ENCODE measurements at regions not wholly inside any gene's neighbourhood (a gene's known extent, or its start where the extent isn't known, plus 50 kb on each side); places are given as distances from the start of the nearest gene placed in this dataset.

DNA sequence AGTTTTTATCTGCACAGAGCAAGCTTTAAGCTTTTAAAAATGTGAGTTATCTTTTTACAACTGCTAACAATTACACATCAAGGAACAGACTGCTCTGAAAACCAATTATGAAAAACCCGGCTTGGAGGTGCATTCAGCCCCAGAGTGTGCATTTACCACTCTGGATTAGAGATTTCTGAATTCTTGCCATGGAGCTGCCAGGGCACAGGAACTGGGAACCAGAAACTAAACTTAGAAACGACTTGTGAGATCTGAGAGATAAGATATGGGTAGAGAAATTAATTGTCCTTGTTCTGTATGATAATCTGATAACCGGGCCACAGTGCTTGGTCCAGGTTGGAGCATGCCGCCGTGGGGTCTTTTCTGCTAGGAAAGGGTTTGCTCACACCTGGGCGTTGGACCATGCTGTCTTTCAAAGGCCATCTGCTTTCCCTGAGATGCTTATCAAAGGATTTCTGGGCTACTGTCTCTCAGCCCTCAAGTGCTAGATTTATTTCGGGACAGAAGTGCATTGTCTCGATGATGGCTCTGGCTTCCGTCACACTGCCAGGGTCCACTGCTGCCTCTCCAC, 210.0 kb downstream of the MAF start:
- peaks cover 3% of the 10 kb centered on the region for H3K27me3 Mint-ChIP-seq (ENCODE audit: unreplicated experiment)
- no peak for DNase-seq
- H3K9me3 Mint-ChIP-seq (ENCODE audit: unreplicated experiment) = peaks cover 2% of the 10 kb centered on the region
- no peaks in the 10 kb centered on the region for H3K4me1 Mint-ChIP-seq (ENCODE audit: low read depth, unreplicated experiment)
- H3K36me3 Mint-ChIP-seq (ENCODE audit: unreplicated experiment) = no peaks in the 10 kb centered on the region
- H3K4me3 Mint-ChIP-seq (ENCODE audit: unreplicated experiment) = no peak overlapping the region
- H3K27ac Mint-ChIP-seq (ENCODE audit: unreplicated experiment) = no peak overlapping the region
- TF ChIP-seq, protein P1, sequence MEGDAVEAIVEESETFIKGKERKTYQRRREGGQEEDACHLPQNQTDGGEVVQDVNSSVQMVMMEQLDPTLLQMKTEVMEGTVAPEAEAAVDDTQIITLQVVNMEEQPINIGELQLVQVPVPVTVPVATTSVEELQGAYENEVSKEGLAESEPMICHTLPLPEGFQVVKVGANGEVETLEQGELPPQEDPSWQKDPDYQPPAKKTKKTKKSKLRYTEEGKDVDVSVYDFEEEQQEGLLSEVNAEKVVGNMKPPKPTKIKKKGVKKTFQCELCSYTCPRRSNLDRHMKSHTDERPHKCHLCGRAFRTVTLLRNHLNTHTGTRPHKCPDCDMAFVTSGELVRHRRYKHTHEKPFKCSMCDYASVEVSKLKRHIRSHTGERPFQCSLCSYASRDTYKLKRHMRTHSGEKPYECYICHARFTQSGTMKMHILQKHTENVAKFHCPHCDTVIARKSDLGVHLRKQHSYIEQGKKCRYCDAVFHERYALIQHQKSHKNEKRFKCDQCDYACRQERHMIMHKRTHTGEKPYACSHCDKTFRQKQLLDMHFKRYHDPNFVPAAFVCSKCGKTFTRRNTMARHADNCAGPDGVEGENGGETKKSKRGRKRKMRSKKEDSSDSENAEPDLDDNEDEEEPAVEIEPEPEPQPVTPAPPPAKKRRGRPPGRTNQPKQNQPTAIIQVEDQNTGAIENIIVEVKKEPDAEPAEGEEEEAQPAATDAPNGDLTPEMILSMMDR (IDR thresholded peaks at IDR 0.05; ENCODE audit: partially characterized antibody, unreplicated experiment) = no peak

DNA sequence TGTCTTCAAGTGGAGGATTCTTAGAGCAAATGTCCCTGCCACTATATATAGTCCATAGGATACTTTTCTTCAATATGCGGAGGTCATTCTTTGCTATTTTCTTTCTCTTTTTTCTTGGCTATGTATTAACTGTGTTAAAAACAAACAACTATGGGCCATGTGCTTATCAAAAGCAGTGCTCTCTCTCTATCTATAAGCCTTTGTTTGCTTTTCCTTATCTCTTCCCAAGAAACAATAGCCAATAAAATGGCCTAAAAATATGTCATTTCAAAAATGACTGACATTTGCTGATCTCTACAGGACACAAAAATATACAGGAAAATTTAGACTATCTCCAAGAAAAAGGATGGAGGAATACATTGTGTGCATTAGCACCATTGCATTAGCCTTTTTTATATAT, 212.1 kb downstream of the MAF start:
- Mint-ChIP-seq H3K4me3 (ENCODE audit: unreplicated experiment) (no peak overlapping the region), H3K36me3 (ENCODE audit: unreplicated experiment) (no peaks in the 10 kb centered on the region), H3K27me3 (ENCODE audit: unreplicated experiment) (peaks cover 3% of the 10 kb centered on the region), H3K4me1 (ENCODE audit: low read depth, unreplicated experiment) (no peaks in the 10 kb centered on the region), H3K9me3 (ENCODE audit: unreplicated experiment) (no peaks in the 10 kb centered on the region), H3K27ac (ENCODE audit: unreplicated experiment) (no peak overlapping the region)
- TF ChIP-seq, protein P1 (IDR thresholded peaks at IDR 0.05; ENCODE audit: partially characterized antibody, unreplicated experiment) = no peak
- DNase-seq = no peak

DNA sequence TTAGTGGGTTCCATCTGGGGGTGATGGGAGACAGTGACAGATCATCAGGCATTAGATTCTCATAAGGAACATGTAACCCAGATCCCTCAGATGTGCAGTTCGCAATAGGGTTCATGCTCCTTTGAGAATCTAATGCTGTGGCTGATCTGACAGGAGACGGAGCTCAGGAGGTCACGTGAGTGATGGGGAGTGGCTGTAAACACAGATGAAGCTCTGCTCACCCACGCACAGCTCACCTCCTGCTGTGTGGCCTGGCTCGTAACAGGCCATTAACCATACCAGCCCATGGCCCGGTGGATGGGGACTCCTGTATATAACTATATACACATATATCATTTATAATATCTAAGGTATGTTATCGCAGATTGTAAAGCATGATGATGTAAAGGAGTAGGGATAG, 214.2 kb downstream of the MAF start:
- H3K27me3 Mint-ChIP-seq (ENCODE audit: unreplicated experiment) = no peaks in the 10 kb centered on the region
- no peaks in the 10 kb centered on the region for H3K36me3 Mint-ChIP-seq (ENCODE audit: unreplicated experiment)
- TF ChIP-seq, protein P1 (IDR thresholded peaks at IDR 0.05; ENCODE audit: partially characterized antibody, unreplicated experiment) = no peak
- H3K4me3 Mint-ChIP-seq (ENCODE audit: unreplicated experiment) = no peak overlapping the region
- no peaks in the 10 kb centered on the region for H3K4me1 Mint-ChIP-seq (ENCODE audit: low read depth, unreplicated experiment)
- no peaks in the 10 kb centered on the region for H3K9me3 Mint-ChIP-seq (ENCODE audit: unreplicated experiment)
- H3K27ac Mint-ChIP-seq (ENCODE audit: unreplicated experiment) = no peak overlapping the region
- DNase-seq = no peak

DNA sequence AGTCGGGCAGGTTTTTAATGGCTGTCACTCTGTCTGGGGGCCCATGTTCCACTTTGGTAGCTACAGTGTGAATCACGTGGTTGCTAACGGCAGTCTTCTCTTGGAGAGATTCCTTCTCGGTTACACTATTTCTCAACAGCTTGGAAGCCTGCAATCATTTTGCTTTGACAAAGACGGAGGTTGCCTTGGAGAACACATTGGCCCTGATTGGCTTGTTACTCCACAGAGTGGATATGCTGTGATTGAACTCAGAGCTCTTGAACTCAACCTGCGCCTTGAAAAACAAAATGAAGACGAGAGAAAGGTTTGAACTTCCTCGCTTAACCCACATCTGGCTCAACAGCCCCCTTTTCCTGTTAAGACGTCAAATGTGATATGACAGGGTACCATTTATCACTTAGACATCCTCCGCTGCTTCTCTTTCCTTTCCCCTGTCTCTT, 218.9 kb downstream of the MAF start:
- TF ChIP-seq, protein P1 (IDR thresholded peaks at IDR 0.05; ENCODE audit: partially characterized antibody, unreplicated experiment) = no peak
- Mint-ChIP-seq H3K9me3 (ENCODE audit: unreplicated experiment) (no peaks in the 10 kb centered on the region), H3K36me3 (ENCODE audit: unreplicated experiment) (peaks cover 5% of the 10 kb centered on the region), H3K4me1 (ENCODE audit: low read depth, unreplicated experiment) (no peaks in the 10 kb centered on the region), H3K4me3 (ENCODE audit: unreplicated experiment) (no peak overlapping the region), H3K27ac (ENCODE audit: unreplicated experiment) (no peak overlapping the region), H3K27me3 (ENCODE audit: unreplicated experiment) (no peaks in the 10 kb centered on the region)
- DNase-seq = no peak

DNA sequence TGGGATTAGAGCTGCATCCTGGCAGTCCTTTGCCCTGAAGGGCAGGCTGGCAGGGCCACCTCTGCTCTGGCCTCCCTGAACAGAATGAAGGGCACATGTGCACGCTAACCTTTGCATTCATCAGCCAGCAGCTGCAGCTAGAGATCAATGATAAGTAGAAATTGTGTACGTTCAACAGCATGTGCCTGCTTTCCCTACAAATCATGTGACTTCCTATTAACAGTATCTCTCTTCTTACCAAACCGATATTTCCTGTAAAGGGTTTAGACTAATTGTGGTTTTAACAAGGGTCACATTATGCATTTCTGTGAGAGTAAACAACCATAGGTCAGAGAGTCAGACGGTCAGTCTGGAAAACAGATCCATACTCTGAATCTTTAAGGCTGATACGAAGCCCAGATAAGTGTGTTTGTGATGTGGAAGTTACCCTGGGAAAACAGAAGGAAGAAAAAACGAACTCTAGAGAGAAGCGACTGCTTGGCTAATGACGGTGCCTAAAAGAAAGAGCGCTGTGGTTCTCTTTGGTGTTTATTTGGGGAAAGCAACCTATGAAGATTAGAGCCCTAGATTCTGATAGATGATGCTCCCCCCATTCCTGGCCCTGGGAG, 219.4 kb downstream of the MAF start:
- Mint-ChIP-seq H3K4me1 (ENCODE audit: low read depth, unreplicated experiment) (no peaks in the 10 kb centered on the region), H3K36me3 (ENCODE audit: unreplicated experiment) (peaks cover 5% of the 10 kb centered on the region), H3K4me3 (ENCODE audit: unreplicated experiment) (no peak overlapping the region), H3K27ac (ENCODE audit: unreplicated experiment) (no peak overlapping the region), H3K9me3 (ENCODE audit: unreplicated experiment) (no peaks in the 10 kb centered on the region), H3K27me3 (ENCODE audit: unreplicated experiment) (no peaks in the 10 kb centered on the region)
- DNase-seq = no peak
- TF ChIP-seq, protein P1 (IDR thresholded peaks at IDR 0.05; ENCODE audit: partially characterized antibody, unreplicated experiment) = no peak

All from glutamatergic neuron (in vitro differentiated cells).